A549 (cell line): ENCODE measurements at regions not wholly inside any gene's neighbourhood (a gene's known extent, or its start where the extent isn't known, plus 50 kb on each side); places are given as distances from the start of the nearest gene placed in this dataset.
"Not testable (repeated sequence)": the region's sequence is repeated elsewhere in the genome, so short reads cannot be mapped to it uniquely, and the experiment has no call there.

ENCODE experiments used
- ATAC-seq, 2 experiments: fragments of 200-7000 bp in 1 of 2; fragments of >200 bp in 1 of 2; cut with Nextera tagmentation in 1 of 2; cut with Tn5 transposase in 1 of 2; 3 replicates each; pipeline versions ENCODE4 v1.8.0 to v1.9.1; 2018 to 2020; ENCODE audit warnings: mild to moderate bottlenecking in 1 of 2, moderate library complexity in 1 of 2
- CTCF ChIA-PET: fragments of 300-600 bp; sonication (Branson Sonifier 250); formaldehyde crosslinking; extraction: SDS; loops from one replicate; lab custom pipeline; 2021; ENCODE audit warnings: antibody characterized with exemption, inconsistent platforms; lab: Yijun Ruan, JAX
- POLR2A ChIA-PET: fragments of 350-600 bp; formaldehyde crosslinking; extraction: SDS; loops from one replicate; lab custom pipeline; 2021; ENCODE audit warnings: antibody characterized with exemption, inconsistent platforms; lab: Yijun Ruan, JAX
- DNase-seq, 2 experiments: peaks; one replicate each; pipeline versions ENCODE4 v3.0.0 to v3.0.0-alpha.2; 2011 to 2016; ENCODE audit warnings: low read depth in 1 of 2, low spot score in 1 of 2
- FAIRE-seq: peaks from 2 replicates; lab custom pipeline; 2011; peaks lifted over from hg19 to GRCh38; lab: Jason Lieb, UNC
- H3K27ac ChIP-seq, 2 experiments: fragments of >200 bp; sonication (Bioruptor Twin); formaldehyde crosslinking; 3 replicates each; pipeline ENCODE4 v1.5.1; 2016 to 2017
- H3K4me1 ChIP-seq: fragments of >200 bp; sonication (Bioruptor Twin); formaldehyde crosslinking; 3 replicates; pipeline ENCODE4 v1.6.1; 2016
- H3K4me2 ChIP-seq: fragments of >200 bp; sonication (Bioruptor Twin); formaldehyde crosslinking; 3 replicates; pipeline ENCODE4 v1.6.1; 2016
- H3K4me3 ChIP-seq: fragments of >200 bp; sonication (Bioruptor Twin); formaldehyde crosslinking; 3 replicates; pipeline ENCODE4 v1.5.1; 2016
- H3K9me3 ChIP-seq: fragments of >200 bp; sonication (Bioruptor Twin); formaldehyde crosslinking; 3 replicates; pipeline ENCODE4 v1.6.1; 2016
- BHLHE40 ChIP-seq: IDR thresholded peaks from 2 replicates; pipeline ENCODE4 v1.6.1; 2012; ENCODE audit warnings: low read depth, low read length, inconsistent platforms
- CEBPB ChIP-seq, 2 experiments: fragments of >200 bp in 1 of 2; sonication (Bioruptor Twin) in 1 of 2; formaldehyde crosslinking in 1 of 2; IDR thresholded peaks; 2 replicates each; pipeline ENCODE4 v1.6.1; 2012 to 2016
- EP300 ChIP-seq, 2 experiments: fragments of >200 bp; sonication (Bioruptor Twin); formaldehyde crosslinking; IDR thresholded peaks; 2 replicates in 1 of 2; 3 replicates in 1 of 2; pipeline ENCODE4 v1.6.1; 2016 to 2017
- FOSB ChIP-seq: fragments of 250-450 bp; sonication (Bioruptor Pico); IDR thresholded peaks from 2 replicates; pipeline ENCODE4 v1.5.0; 2020; ENCODE audit warnings: mild to moderate bottlenecking, moderate library complexity
- FOSL2 ChIP-seq, 2 experiments: fragments of 450-650 bp in 1 of 2; fragments of >200 bp in 1 of 2; sonication (Bioruptor Twin) in 1 of 2; formaldehyde crosslinking; IDR thresholded peaks; 2 replicates each; pipeline versions ENCODE4 v1.5.0 to v1.6.1; 2016 to 2020; ENCODE audit warnings: mild to moderate bottlenecking in 1 of 2, moderate library complexity in 1 of 2
- HEYL ChIP-seq: fragments of 250-450 bp; sonication (Bioruptor Pico); IDR thresholded peaks from 2 replicates; pipeline ENCODE4 v1.8.0; 2021; ENCODE audit warnings: mild to moderate bottlenecking, moderate library complexity
- HOXA7 ChIP-seq: fragments of 250-450 bp; sonication (Bioruptor Pico); IDR thresholded peaks from 2 replicates; pipeline ENCODE4 v1.5.0; 2020; ENCODE audit warnings: mild to moderate bottlenecking, moderate library complexity
- HOXB13 ChIP-seq: fragments of 250-450 bp; sonication (Bioruptor Pico); IDR thresholded peaks from 2 replicates; pipeline ENCODE4 v1.5.0; 2020; ENCODE audit warnings: low read depth, mild to moderate bottlenecking, moderate library complexity
- JUN ChIP-seq, 2 experiments: fragments of >200 bp; sonication (Bioruptor Twin); formaldehyde crosslinking; IDR thresholded peaks; 2 replicates in 1 of 2; 3 replicates in 1 of 2; pipeline ENCODE4 v1.6.1; 2016 to 2017
- KDM1A ChIP-seq: fragments of 200-600 bp; sonication (generic); IDR thresholded peaks from 2 replicates; pipeline ENCODE4 v1.6.1; 2016; ENCODE audit warnings: low read depth, mild to moderate bottlenecking
- KDM5A ChIP-seq: fragments of 200-600 bp; sonication (generic); IDR thresholded peaks from 2 replicates; pipeline ENCODE4 v1.6.1; 2016; ENCODE audit warnings: antibody characterized with exemption, mild to moderate bottlenecking
- NFE2L2 ChIP-seq: fragments of 150-350 bp; conservative IDR thresholded peaks from 2 replicates; pipeline ENCODE4 v1.6.1; 2014; ENCODE audit warnings: low read length
- NPAS2 ChIP-seq: fragments of 250-450 bp; sonication (Bioruptor Pico); IDR thresholded peaks from 2 replicates; pipeline ENCODE4 v1.8.0; 2022; ENCODE audit warnings: mild to moderate bottlenecking, moderate library complexity, borderline replicate concordance
- POLR2A ChIP-seq: IDR thresholded peaks from 2 replicates; pipeline ENCODE4 v1.6.1; 2012; ENCODE audit warnings: mild to moderate bottlenecking, low read length
- RNF2 ChIP-seq: fragments of 200-600 bp; sonication (generic); IDR thresholded peaks from 2 replicates; pipeline ENCODE4 v1.6.1; 2016; ENCODE audit warnings: low read depth, mild to moderate bottlenecking, antibody characterized with exemption, moderate library complexity, borderline replicate concordance
- SREBF2 ChIP-seq: fragments of 450-650 bp; IDR thresholded peaks from 2 replicates; pipeline ENCODE4 v1.6.1; 2014; ENCODE audit warnings: mild to moderate bottlenecking, moderate library complexity
- TFCP2L1 ChIP-seq: fragments of 250-450 bp; sonication (Bioruptor Pico); IDR thresholded peaks from 2 replicates; pipeline ENCODE4 v1.5.0; 2021; ENCODE audit warnings: mild to moderate bottlenecking
- TP53 ChIP-seq: fragments of 250-450 bp; sonication (Bioruptor Pico); IDR thresholded peaks from 2 replicates; pipeline ENCODE4 v1.5.0; 2021; ENCODE audit warnings: mild to moderate bottlenecking, moderate library complexity
- USF2 ChIP-seq: fragments of 450-650 bp; IDR thresholded peaks from 2 replicates; pipeline ENCODE4 v1.6.1; 2014; ENCODE audit warnings: antibody characterized with exemption
- ZC3H11A ChIP-seq: fragments of 450-650 bp; IDR thresholded peaks from 2 replicates; pipeline ENCODE4 v1.6.1; 2014; ENCODE audit warnings: antibody characterized with exemption, mild to moderate bottlenecking
- ZNF302 ChIP-seq: fragments of 250-450 bp; sonication (Bioruptor Pico); IDR thresholded peaks from 2 replicates; pipeline ENCODE4 v1.9.0; 2021; ENCODE audit warnings: inconsistent platforms, mild to moderate bottlenecking, moderate library complexity
- WGBS: methylation state at CpG from one replicate; pipeline ENCODE4 v1.1.6; 2017; ENCODE audit errors: missing lambda C conversion rate; 5-methylcytosine and 5-hydroxymethylcytosine counted together
- TF ChIP-seq, protein P1 (sequence below): fragments of >200 bp; sonication (Bioruptor Twin); formaldehyde crosslinking; IDR thresholded peaks from 3 replicates; pipeline ENCODE4 v1.5.1; 2016
- TF ChIP-seq, protein P2 (sequence below): fragments of 250-450 bp; sonication (Bioruptor Pico); IDR thresholded peaks from 2 replicates; pipeline ENCODE4 v1.5.0; 2021; ENCODE audit warnings: mild to moderate bottlenecking, moderate library complexity, borderline replicate concordance
- TF ChIP-seq, protein P3 (sequence below): fragments of 150-350 bp; IDR thresholded peaks from 2 replicates; pipeline ENCODE4 v1.6.1; 2014; ENCODE audit warnings: low read depth, mild to moderate bottlenecking, low read length

GRCh38 chr22:22773427-22773826 is 114.2 kb upstream of the IGLL5 start:
- Histone ChIP-seq H3K4me2 (no peak overlapping the region), H3K4me3 (no peak overlapping the region), H3K9me3 (no peaks in the 10 kb centered on the region), H3K27ac (no peak overlapping the region), H3K4me1 (no peaks in the 10 kb centered on the region)
- TF ChIP-seq USF2 (no peak), BHLHE40 (no peak), RNF2 (no peak)
- ATAC-seq (no peak), FAIRE-seq (no peak), DNase-seq (no peak)
- POLR2A ChIA-PET, result no interaction called here
- WGBS, result 62% methylated on average over 5 of the region's 5 CpGs
- CTCF ChIA-PET, result interaction anchor here (0.8 to 2.2 kb wide), 4 partner anchors 13 to 309 kb away, joined by 3 to 6 read pairs (median 3); no protein-coding TSS in a partner anchor

- 46% methylated on average over 7 of the region's 7 CpGs for WGBS
- no peak for FAIRE-seq
- CTCF ChIA-PET, result interaction anchor here (1.4 to 2.2 kb wide), 2 partner anchors 12 to 14 kb away, joined by 3 to 6 read pairs; no protein-coding TSS in a partner anchor
Observed at GRCh38 chr22:22773979-22774604, 113.5 kb upstream of the IGLL5 start.

GRCh38 chr22:22774762-22775161 is 112.9 kb upstream of the IGLL5 start:
- H3K27ac ChIP-seq, H3K4me3 ChIP-seq, H3K4me2 ChIP-seq, POLR2A ChIA-PET, H3K4me1 ChIP-seq, ATAC-seq, FAIRE-seq, H3K9me3 ChIP-seq, DNase-seq: not testable (repeated sequence)
- WGBS, result 48% methylated on average over 3 of the region's 3 CpGs
- CTCF ChIA-PET, result interaction anchor here (2.2 kb wide), 1 partner anchor 13 kb away, joined by 6 read pairs; no protein-coding TSS in a partner anchor

More at GRCh38 chr22:22773979-22774604, 113.5 kb upstream of the IGLL5 start:
- ATAC-seq, result no peak
- TF ChIP-seq, protein P1, sequence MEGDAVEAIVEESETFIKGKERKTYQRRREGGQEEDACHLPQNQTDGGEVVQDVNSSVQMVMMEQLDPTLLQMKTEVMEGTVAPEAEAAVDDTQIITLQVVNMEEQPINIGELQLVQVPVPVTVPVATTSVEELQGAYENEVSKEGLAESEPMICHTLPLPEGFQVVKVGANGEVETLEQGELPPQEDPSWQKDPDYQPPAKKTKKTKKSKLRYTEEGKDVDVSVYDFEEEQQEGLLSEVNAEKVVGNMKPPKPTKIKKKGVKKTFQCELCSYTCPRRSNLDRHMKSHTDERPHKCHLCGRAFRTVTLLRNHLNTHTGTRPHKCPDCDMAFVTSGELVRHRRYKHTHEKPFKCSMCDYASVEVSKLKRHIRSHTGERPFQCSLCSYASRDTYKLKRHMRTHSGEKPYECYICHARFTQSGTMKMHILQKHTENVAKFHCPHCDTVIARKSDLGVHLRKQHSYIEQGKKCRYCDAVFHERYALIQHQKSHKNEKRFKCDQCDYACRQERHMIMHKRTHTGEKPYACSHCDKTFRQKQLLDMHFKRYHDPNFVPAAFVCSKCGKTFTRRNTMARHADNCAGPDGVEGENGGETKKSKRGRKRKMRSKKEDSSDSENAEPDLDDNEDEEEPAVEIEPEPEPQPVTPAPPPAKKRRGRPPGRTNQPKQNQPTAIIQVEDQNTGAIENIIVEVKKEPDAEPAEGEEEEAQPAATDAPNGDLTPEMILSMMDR, result no peak
- TF ChIP-seq HOXB13 (CRISPR knock-in tag), result no peak
- TF ChIP-seq BHLHE40, result no peak
- TF ChIP-seq USF2, result no peak
- TF ChIP-seq FOSL2 (IDR thresholded peaks at IDR 0.05), result no peak
- no peak for TF ChIP-seq FOSL2 (CRISPR knock-in tag; IDR thresholded peaks at IDR 0.05)
- TF ChIP-seq JUN (IDR thresholded peaks at IDR 0.05), result no peak
- TF ChIP-seq TFCP2L1, result no peak
- no peak for TF ChIP-seq KDM5A
- no peak for TF ChIP-seq HOXA7
- TF ChIP-seq ZC3H11A, result no peak
- no peak for TF ChIP-seq SREBF2
- no peak for TF ChIP-seq CEBPB (IDR thresholded peaks at IDR 0.05)
- TF ChIP-seq HEYL (CRISPR knock-in tag), result no peak
- TF ChIP-seq, all 56 proteins: peak for 0
- no peak for DNase-seq
- POLR2A ChIA-PET, result no interaction called here
- Histone ChIP-seq H3K4me3 (no peak overlapping the region), H3K27ac (no peak overlapping the region), H3K4me1 (no peaks in the 10 kb centered on the region), H3K9me3 (no peaks in the 10 kb centered on the region), H3K4me2 (no peak overlapping the region)

DNA sequence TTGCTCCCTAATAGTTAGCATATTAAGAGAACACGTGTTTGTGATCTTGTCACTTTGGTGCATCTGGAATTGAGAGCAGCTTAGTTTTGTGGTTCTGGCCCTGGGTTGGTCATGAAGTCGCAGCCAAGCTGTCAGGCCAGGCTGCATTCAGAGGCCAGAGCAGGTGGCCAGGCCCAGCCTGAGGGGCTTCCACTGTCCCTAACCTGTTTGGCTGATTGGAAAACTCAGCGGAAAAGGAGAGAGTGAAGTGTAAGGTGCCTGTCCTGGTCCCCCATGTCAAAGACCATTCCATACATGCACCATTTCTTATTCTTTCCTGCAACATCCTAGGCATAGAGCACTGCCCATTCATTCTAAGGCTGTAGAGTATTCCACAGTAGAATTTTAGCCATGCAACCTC is 111.5 kb upstream of the IGLL5 start:
- FAIRE-seq, result no peak
- Histone ChIP-seq H3K4me1 (no peaks in the 10 kb centered on the region), H3K9me3 (no peaks in the 10 kb centered on the region), H3K4me3 (no peak overlapping the region), H3K27ac (no peak overlapping the region), H3K4me2 (no peak overlapping the region)
- CTCF ChIA-PET, result interaction anchor here (0.8 to 1.4 kb wide), 2 partner anchors 11 to 189 kb away, joined by 3 to 7 read pairs; no protein-coding TSS in a partner anchor
- ATAC-seq, result no peak
- POLR2A ChIA-PET, result no interaction called here
- 65% methylated on average over 3 of the region's 3 CpGs for WGBS
- no peak for DNase-seq
- TF ChIP-seq, protein P2, sequence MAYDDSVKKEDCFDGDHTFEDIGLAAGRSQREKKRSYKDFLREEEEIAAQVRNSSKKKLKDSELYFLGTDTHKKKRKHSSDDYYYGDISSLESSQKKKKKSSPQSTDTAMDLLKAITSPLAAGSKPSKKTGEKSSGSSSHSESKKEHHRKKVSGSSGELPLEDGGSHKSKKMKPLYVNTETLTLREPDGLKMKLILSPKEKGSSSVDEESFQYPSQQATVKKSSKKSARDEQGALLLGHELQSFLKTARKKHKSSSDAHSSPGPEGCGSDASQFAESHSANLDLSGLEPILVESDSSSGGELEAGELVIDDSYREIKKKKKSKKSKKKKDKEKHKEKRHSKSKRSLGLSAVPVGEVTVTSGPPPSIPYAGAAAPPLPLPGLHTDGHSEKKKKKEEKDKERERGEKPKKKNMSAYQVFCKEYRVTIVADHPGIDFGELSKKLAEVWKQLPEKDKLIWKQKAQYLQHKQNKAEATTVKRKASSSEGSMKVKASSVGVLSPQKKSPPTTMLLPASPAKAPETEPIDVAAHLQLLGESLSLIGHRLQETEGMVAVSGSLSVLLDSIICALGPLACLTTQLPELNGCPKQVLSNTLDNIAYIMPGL (CRISPR knock-in tag), result no peak
- TF ChIP-seq NFE2L2 (no peak), HEYL (CRISPR knock-in tag) (no peak), POLR2A (no peak), TP53 (CRISPR knock-in tag) (no peak), EP300 (IDR thresholded peaks at IDR 0.05) (no peak), KDM1A (no peak), NPAS2 (CRISPR knock-in tag) (no peak), ZNF302 (CRISPR knock-in tag) (no peak), FOSB (CRISPR knock-in tag) (no peak)
- TF ChIP-seq, protein P3, sequence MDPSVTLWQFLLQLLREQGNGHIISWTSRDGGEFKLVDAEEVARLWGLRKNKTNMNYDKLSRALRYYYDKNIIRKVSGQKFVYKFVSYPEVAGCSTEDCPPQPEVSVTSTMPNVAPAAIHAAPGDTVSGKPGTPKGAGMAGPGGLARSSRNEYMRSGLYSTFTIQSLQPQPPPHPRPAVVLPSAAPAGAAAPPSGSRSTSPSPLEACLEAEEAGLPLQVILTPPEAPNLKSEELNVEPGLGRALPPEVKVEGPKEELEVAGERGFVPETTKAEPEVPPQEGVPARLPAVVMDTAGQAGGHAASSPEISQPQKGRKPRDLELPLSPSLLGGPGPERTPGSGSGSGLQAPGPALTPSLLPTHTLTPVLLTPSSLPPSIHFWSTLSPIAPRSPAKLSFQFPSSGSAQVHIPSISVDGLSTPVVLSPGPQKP, result no peak
